ENCODE measurements at regions not wholly inside any gene's neighbourhood (a gene's known extent, or its start where the extent isn't known, plus 50 kb on each side); places are given as distances from the start of the nearest gene placed in this dataset.
A peak's percentile ranks its signal among the peaks of the same experiment; 100 is the strongest.

GRCh38 chr18:22556222-22557167 is 138.8 kb upstream of the CTAGE1 start:
- no peak for DNase-seq (ENCODE audit: low spot score)
- TF ChIP-seq CTCF (IDR thresholded peaks at IDR 0.05; ENCODE audit: extremely low read depth, missing control alignments), result no peak

- no peak for DNase-seq (ENCODE audit: low spot score)
- TF ChIP-seq CTCF (IDR thresholded peaks at IDR 0.05; ENCODE audit: extremely low read depth, missing control alignments), result no peak
Measured at GRCh38 chr18:22557168-22557941, 139.6 kb upstream of the CTAGE1 start.

GRCh38 chr18:22558945-22559385 is 141.2 kb upstream of the CTAGE1 start:
- TF ChIP-seq CTCF (IDR thresholded peaks at IDR 0.05; ENCODE audit: extremely low read depth, missing control alignments), result no peak
- no peak for DNase-seq (ENCODE audit: low spot score)

GRCh38 chr18:22559414-22560274 is 141.9 kb upstream of the CTAGE1 start:
- no peak for TF ChIP-seq CTCF (IDR thresholded peaks at IDR 0.05; ENCODE audit: extremely low read depth, missing control alignments)
- peak; percentile 40 for DNase-seq (ENCODE audit: low spot score)

GRCh38 chr18:22560275-22560610 is 142.5 kb upstream of the CTAGE1 start:
- no peak for TF ChIP-seq CTCF (IDR thresholded peaks at IDR 0.05; ENCODE audit: extremely low read depth, missing control alignments)
- no peak for DNase-seq (ENCODE audit: low spot score)

- no peak for DNase-seq (ENCODE audit: low spot score)
- no peak for TF ChIP-seq CTCF (IDR thresholded peaks at IDR 0.05; ENCODE audit: extremely low read depth, missing control alignments)
Measured at GRCh38 chr18:22560797-22561196, 143.1 kb upstream of the CTAGE1 start.

Data from GM20000 (cell line).